ENCODE measurements at regions not wholly inside any gene's neighbourhood (a gene's known extent, or its start where the extent isn't known, plus 50 kb on each side); places are given as distances from the start of the nearest gene placed in this dataset.

- TF ChIP-seq ZNF772 (CRISPR knock-in tag; IDR thresholded peaks at IDR 0.05) = no peak
- TF ChIP-seq HNRNPL (IDR thresholded peaks at IDR 0.05; ENCODE audit: low read depth, low read length) = no peak
- no peak for TF ChIP-seq MAF1 (CRISPR knock-in tag; IDR thresholded peaks at IDR 0.05; ENCODE audit: borderline replicate concordance)
- no peak for TF ChIP-seq XRCC5 (optimal IDR thresholded peaks at IDR 0.05; ENCODE audit: low read length)
These were observed 150.1 kb upstream of the NEIL3 start (continued) for GRCh38 chr4:177159600-177159999.

- H3K4me3 ChIP-seq (replicated peaks in 1 of 3; ENCODE audit: insufficient read depth in 1 of 3, low read depth in 2 of 3, low read length in 3 of 3) = no peak overlapping the region
- H3K27me3 ChIP-seq (ENCODE audit: control insufficient read depth in 1 of 2, insufficient read depth in 2 of 2, low read length in 2 of 2) = no peaks in the 10 kb centered on the region
- H3K9me3 ChIP-seq (ENCODE audit: low read length) = peaks cover 6% of the 10 kb centered on the region; the same call in 1 of the 2 replicates
- no peak overlapping the region for H2AFZ ChIP-seq (ENCODE audit: low read length)
- H3K4me2 ChIP-seq (ENCODE audit: low read depth, low read length) = no peak overlapping the region
- BruUV-seq (replicated peaks) = no TSS peak
- H3K4me1 ChIP-seq (ENCODE audit: insufficient read depth, low read length) = no peaks in the 10 kb centered on the region
- ChIA-PET CTCF (ENCODE audit: low intra/inter-chr PET ratio, low total read pairs) (no interaction called here), POLR2A (no interaction called here)
- no peaks in the 10 kb centered on the region for H3K36me3 ChIP-seq (replicated peaks in 1 of 2; ENCODE audit: control insufficient read depth in 1 of 2, insufficient read depth in 2 of 2, low read length in 2 of 2)
- H3K9ac ChIP-seq (ENCODE audit: insufficient read depth, low read depth, low read length) = no peak overlapping the region
- intact Hi-C loops (cut with micrococcal nuclease; ENCODE audit: unreplicated experiment) (no loop called here), in situ Hi-C loops (cut with HindIII; ENCODE audit: extremely low pct_ligation_motif_present, low pct_unique_long_range_greater_than_20kb) (no loop called here)
- no peak for TF ChIP-seq ZNF691 (CRISPR knock-in tag; IDR thresholded peaks at IDR 0.05; ENCODE audit: borderline replicate concordance, low read depth)
- no peak for TF ChIP-seq SMAD3 (CRISPR knock-in tag; IDR thresholded peaks at IDR 0.05)
- TF ChIP-seq PBX2 (CRISPR knock-in tag; IDR thresholded peaks at IDR 0.05) = no peak
- no peak for TF ChIP-seq REPIN1 (CRISPR knock-in tag; IDR thresholded peaks at IDR 0.05; ENCODE audit: borderline replicate concordance, low read depth)
- TF ChIP-seq THAP9 (CRISPR knock-in tag; IDR thresholded peaks at IDR 0.05; ENCODE audit: borderline replicate concordance) = no peak
- no peak for DNase-seq (ENCODE audit: low spot score)
- no peaks in the 10 kb centered on the region for H4K20me1 ChIP-seq (ENCODE audit: insufficient read depth, low read length)
- no peak for FAIRE-seq
- ATAC-seq = no peak
- no peak overlapping the region for H3K27ac ChIP-seq (ENCODE audit: extremely low read length, insufficient read depth, low read length)
- no peaks in the 10 kb centered on the region for H3K79me2 ChIP-seq (ENCODE audit: insufficient read depth, low read length)
These were observed 147.9 kb upstream of the NEIL3 start for GRCh38 chr4:177161781-177162180.
